ENCODE measurements at regions not wholly inside any gene's neighbourhood (a gene's known extent, or its start where the extent isn't known, plus 50 kb on each side); places are given as distances from the start of the nearest gene placed in this dataset.

DNA sequence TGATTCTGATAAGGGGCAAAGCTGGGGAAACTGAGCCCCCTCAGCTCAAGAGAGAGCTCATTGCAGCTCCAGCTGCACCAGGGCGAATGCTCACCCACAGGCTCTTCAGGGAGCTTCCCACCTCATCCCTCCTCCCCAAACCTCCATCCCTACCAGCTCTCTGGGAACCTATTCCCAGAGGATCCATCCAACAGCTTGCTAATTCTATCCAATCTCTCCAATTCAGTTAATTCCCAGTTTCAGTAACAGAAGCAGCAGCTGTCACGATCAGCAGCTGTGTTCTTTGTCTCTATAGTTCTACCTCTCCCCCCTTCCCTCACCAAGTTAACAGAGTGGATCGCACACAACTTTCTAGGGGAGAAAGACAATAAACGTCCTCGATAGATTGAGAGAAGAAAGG lies 135.5 kb upstream of the EFNA5 start:
- TF ChIP-seq, protein P1, sequence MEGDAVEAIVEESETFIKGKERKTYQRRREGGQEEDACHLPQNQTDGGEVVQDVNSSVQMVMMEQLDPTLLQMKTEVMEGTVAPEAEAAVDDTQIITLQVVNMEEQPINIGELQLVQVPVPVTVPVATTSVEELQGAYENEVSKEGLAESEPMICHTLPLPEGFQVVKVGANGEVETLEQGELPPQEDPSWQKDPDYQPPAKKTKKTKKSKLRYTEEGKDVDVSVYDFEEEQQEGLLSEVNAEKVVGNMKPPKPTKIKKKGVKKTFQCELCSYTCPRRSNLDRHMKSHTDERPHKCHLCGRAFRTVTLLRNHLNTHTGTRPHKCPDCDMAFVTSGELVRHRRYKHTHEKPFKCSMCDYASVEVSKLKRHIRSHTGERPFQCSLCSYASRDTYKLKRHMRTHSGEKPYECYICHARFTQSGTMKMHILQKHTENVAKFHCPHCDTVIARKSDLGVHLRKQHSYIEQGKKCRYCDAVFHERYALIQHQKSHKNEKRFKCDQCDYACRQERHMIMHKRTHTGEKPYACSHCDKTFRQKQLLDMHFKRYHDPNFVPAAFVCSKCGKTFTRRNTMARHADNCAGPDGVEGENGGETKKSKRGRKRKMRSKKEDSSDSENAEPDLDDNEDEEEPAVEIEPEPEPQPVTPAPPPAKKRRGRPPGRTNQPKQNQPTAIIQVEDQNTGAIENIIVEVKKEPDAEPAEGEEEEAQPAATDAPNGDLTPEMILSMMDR (IDR thresholded peaks at IDR 0.05) = no peak
- TF ChIP-seq POLR2A (IDR thresholded peaks at IDR 0.05) = no peak

Measured in heart left ventricle (tissue), 13 donors.